ENCODE measurements at regions not wholly inside any gene's neighbourhood (a gene's known extent, or its start where the extent isn't known, plus 50 kb on each side); places are given as distances from the start of the nearest gene placed in this dataset.

DNA sequence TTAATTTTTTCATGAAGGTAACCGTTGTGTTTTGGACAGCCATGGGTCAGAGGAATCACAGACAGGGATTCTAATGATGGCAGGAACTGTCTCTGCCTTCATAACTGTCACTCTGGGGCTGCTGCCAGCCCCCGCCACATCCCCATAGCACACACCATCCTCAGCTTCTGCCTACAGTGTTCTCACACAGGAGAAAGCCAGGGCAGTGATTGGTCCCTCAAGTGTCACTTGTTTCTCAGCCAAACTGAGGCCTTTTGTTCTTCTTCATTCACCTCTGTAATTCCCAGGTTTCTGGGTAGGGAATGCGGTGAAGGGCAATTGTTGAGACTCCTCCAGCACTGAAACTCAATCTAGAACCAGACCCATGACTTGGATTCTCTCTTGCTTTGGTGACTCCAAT is 65.4 kb upstream of the C3orf80 start:
- H2AFZ ChIP-seq (ENCODE audit: insufficient read depth, low read depth, low read length, poor library complexity, severe bottlenecking) = no peak overlapping the region
- Mint-ChIP-seq H3K4me3 (no peak overlapping the region), H3K4me1 (no peaks in the 10 kb centered on the region), H3K27ac (no peak overlapping the region), H3K36me3 (no peaks in the 10 kb centered on the region), H3K9me3 (peaks cover 0 to 3% (median 0%) of the 10 kb centered on the region in 7 donors), H3K27me3 (ENCODE audit: low read depth in 3 of 3) (peaks cover 0 to 2% (median 0%) of the 10 kb centered on the region in 3 donors)
- no peak overlapping the region for H3K4me2 ChIP-seq (replicated peaks; ENCODE audit: extremely low read depth, low read length, poor library complexity, severe bottlenecking)
- no peak overlapping the region for H3K9ac ChIP-seq (ENCODE audit: insufficient read depth, low read length, poor library complexity, severe bottlenecking)
- no peaks in the 10 kb centered on the region for H3K4me1 ChIP-seq (ENCODE audit: control insufficient read depth in 1 of 2, insufficient read depth in 2 of 2, low read length in 2 of 2)
- intact Hi-C loops (cut with micrococcal nuclease) = loop anchor here in 1 of 2 donors (10.0 kb wide), 1 partner anchor 55 kb away; no protein-coding TSS in a partner anchor
- no peaks in the 10 kb centered on the region for H3K9me3 ChIP-seq (replicated peaks in 1 of 2; ENCODE audit: control insufficient read depth in 1 of 2, insufficient read depth in 1 of 2, low read length in 2 of 2)
- WGBS (ENCODE audit: insufficient coverage) = 79% methylated on average over 3 of the region's 3 CpGs
- no peak overlapping the region for H3K27ac ChIP-seq (ENCODE audit: low read depth in 1 of 2, low read length in 2 of 2)
- H3K4me3 ChIP-seq (replicated peaks in 1 of 3; ENCODE audit: low read depth in 2 of 3, low read length in 3 of 3) = no peak overlapping the region
- TF ChIP-seq, protein P1, sequence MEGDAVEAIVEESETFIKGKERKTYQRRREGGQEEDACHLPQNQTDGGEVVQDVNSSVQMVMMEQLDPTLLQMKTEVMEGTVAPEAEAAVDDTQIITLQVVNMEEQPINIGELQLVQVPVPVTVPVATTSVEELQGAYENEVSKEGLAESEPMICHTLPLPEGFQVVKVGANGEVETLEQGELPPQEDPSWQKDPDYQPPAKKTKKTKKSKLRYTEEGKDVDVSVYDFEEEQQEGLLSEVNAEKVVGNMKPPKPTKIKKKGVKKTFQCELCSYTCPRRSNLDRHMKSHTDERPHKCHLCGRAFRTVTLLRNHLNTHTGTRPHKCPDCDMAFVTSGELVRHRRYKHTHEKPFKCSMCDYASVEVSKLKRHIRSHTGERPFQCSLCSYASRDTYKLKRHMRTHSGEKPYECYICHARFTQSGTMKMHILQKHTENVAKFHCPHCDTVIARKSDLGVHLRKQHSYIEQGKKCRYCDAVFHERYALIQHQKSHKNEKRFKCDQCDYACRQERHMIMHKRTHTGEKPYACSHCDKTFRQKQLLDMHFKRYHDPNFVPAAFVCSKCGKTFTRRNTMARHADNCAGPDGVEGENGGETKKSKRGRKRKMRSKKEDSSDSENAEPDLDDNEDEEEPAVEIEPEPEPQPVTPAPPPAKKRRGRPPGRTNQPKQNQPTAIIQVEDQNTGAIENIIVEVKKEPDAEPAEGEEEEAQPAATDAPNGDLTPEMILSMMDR (IDR thresholded peaks at IDR 0.05) = no peak
- no peaks in the 10 kb centered on the region for H3K36me3 ChIP-seq (replicated peaks in 1 of 2; ENCODE audit: control insufficient read depth in 1 of 2, insufficient read depth in 2 of 2, low read length in 2 of 2)
- H4K20me1 ChIP-seq (ENCODE audit: insufficient read depth, low read length) = no peaks in the 10 kb centered on the region
- H3K27me3 ChIP-seq (ENCODE audit: control insufficient read depth in 2 of 2, insufficient read depth in 2 of 2, low read length in 2 of 2) = no peaks in the 10 kb centered on the region
- H3K79me2 ChIP-seq (ENCODE audit: insufficient read depth, low read length) = no peaks in the 10 kb centered on the region
- DNase-seq = no peak

DNA sequence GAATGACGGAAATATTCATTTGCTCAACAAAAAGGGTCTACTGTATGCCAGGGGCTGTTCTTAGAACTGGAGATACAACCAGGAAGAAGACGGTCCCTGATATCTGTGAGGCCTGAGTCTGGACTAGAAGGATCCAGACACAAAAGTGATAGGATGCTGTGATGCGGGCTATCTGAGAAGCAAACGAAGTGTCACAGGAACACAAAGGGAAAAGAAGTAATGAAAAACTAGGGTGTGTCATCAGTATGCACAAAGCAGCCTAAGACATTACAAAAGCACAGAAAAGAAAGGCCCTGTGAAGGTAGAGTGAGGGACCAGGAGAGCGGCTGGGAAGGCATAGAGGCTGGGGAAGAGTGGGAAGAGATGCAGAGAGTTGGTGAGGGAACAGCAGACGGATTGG is 63.3 kb upstream of the C3orf80 start:
- Histone ChIP-seq H3K4me2 (replicated peaks; ENCODE audit: extremely low read depth, low read length, poor library complexity, severe bottlenecking) (no peak overlapping the region), H3K4me1 (ENCODE audit: control insufficient read depth in 1 of 2, insufficient read depth in 2 of 2, low read length in 2 of 2) (no peaks in the 10 kb centered on the region), H3K27ac (ENCODE audit: low read depth in 1 of 2, low read length in 2 of 2) (no peak overlapping the region), H3K4me3 (replicated peaks in 1 of 3; ENCODE audit: low read depth in 2 of 3, low read length in 3 of 3) (no peak overlapping the region), H3K36me3 (replicated peaks in 1 of 2; ENCODE audit: control insufficient read depth in 1 of 2, insufficient read depth in 2 of 2, low read length in 2 of 2) (no peaks in the 10 kb centered on the region), H3K9ac (ENCODE audit: insufficient read depth, low read length, poor library complexity, severe bottlenecking) (no peak overlapping the region), H4K20me1 (ENCODE audit: insufficient read depth, low read length) (no peaks in the 10 kb centered on the region), H3K9me3 (replicated peaks in 1 of 2; ENCODE audit: control insufficient read depth in 1 of 2, insufficient read depth in 1 of 2, low read length in 2 of 2) (no peaks in the 10 kb centered on the region), H3K79me2 (ENCODE audit: insufficient read depth, low read length) (no peaks in the 10 kb centered on the region), H2AFZ (ENCODE audit: insufficient read depth, low read depth, low read length, poor library complexity, severe bottlenecking) (no peak overlapping the region), H3K27me3 (ENCODE audit: control insufficient read depth in 2 of 2, insufficient read depth in 2 of 2, low read length in 2 of 2) (no peaks in the 10 kb centered on the region)
- H3K4me3 Mint-ChIP-seq = no peak overlapping the region
- 92% methylated on average over 5 of the region's 6 CpGs for WGBS (ENCODE audit: insufficient coverage)
- H3K36me3 Mint-ChIP-seq = no peaks in the 10 kb centered on the region
- H3K4me1 Mint-ChIP-seq = no peaks in the 10 kb centered on the region
- no peak for DNase-seq
- peaks cover 0 to 2% (median 0%) of the 10 kb centered on the region in 3 donors for H3K27me3 Mint-ChIP-seq (ENCODE audit: low read depth in 3 of 3)
- intact Hi-C loops (cut with micrococcal nuclease) = no loop called here
- TF ChIP-seq, protein P1 (IDR thresholded peaks at IDR 0.05) = no peak
- peaks cover 0 to 3% (median 0%) of the 10 kb centered on the region in 7 donors for H3K9me3 Mint-ChIP-seq
- no peak overlapping the region for H3K27ac Mint-ChIP-seq
